PC-9 (cell line): ENCODE measurements at regions not wholly inside any gene's neighbourhood (a gene's known extent, or its start where the extent isn't known, plus 50 kb on each side); places are given as distances from the start of the nearest gene placed in this dataset.

Experiments used
- BruUV-seq: library from RNA; stranded (reverse); fragments of 400-500 nt; replicated peaks from 2 replicates; lab custom pipeline; 2021; lab: Mats Ljungman, UMichigan
- CTCF ChIA-PET: fragments of 300-600 bp; sonication (Branson Sonifier 250); formaldehyde crosslinking; loops from one replicate; lab custom pipeline; 2022; ENCODE audit warnings: antibody characterized with exemption; lab: Charles Lee
- POLR2A ChIA-PET: fragments of 300-600 bp; sonication (Branson Sonifier 250); formaldehyde crosslinking; loops from one replicate; lab custom pipeline; 2022; ENCODE audit warnings: antibody characterized with exemption; ENCODE audit not compliant: unreplicated experiment; lab: Charles Lee
- DNase-seq, 2 experiments: peaks; one replicate each; pipeline versions ENCODE4 v3.0.0 to v3.0.0-alpha.2; 2015 to 2022; ENCODE audit warnings: mixed read lengths in 1 of 2
- H2AFZ ChIP-seq: fragments of 200-600 bp; sonication (generic); 2 replicates; pipeline ENCODE4 v1.8.1; 2017; ENCODE audit warnings: antibody characterized with exemption
- H3F3A ChIP-seq: fragments of 200-600 bp; sonication (generic); 2 replicates; pipeline ENCODE4 v1.8.1; 2017; ENCODE audit warnings: antibody characterized with exemption, mild to moderate bottlenecking, low read depth; ENCODE audit not compliant: insufficient read depth
- H3K27ac ChIP-seq: fragments of 200-600 bp; sonication (generic); 2 replicates; pipeline ENCODE4 v1.6.1; 2016; ENCODE audit warnings: mixed run types
- H3K27me3 ChIP-seq: fragments of 200-600 bp; sonication (generic); 2 replicates; pipeline ENCODE4 v1.6.1; 2016; ENCODE audit warnings: low read depth, mixed run types; ENCODE audit not compliant: insufficient read depth
- H3K36me3 ChIP-seq: fragments of 200-600 bp; sonication (generic); 2 replicates; pipeline ENCODE4 v1.6.1; 2016; ENCODE audit warnings: low read depth, mixed run types
- H3K4me1 ChIP-seq: fragments of 200-600 bp; sonication (generic); replicated peaks from 2 replicates; pipeline ENCODE4 v1.6.1; 2016; ENCODE audit warnings: mixed run types; ENCODE audit not compliant: insufficient read depth
- H3K4me2 ChIP-seq: fragments of 200-600 bp; sonication (generic); 2 replicates; pipeline ENCODE4 v1.6.1; 2017; ENCODE audit warnings: mixed run types
- H3K4me3 ChIP-seq: fragments of 200-600 bp; sonication (generic); 2 replicates; pipeline ENCODE4 v1.6.1; 2016; ENCODE audit warnings: mixed run types
- H3K79me2 ChIP-seq: fragments of 200-600 bp; sonication (generic); 2 replicates; pipeline ENCODE4 v1.6.1; 2017; ENCODE audit warnings: low read depth, mixed run types
- H3K9me2 ChIP-seq: fragments of 200-600 bp; sonication (generic); 2 replicates; pipeline ENCODE4 v1.8.1; 2017; ENCODE audit warnings: mild to moderate bottlenecking; ENCODE audit not compliant: insufficient read depth
- H3K9me3 ChIP-seq: fragments of 200-600 bp; sonication (generic); 2 replicates; pipeline ENCODE4 v1.8.1; 2016; ENCODE audit warnings: low read depth; ENCODE audit not compliant: insufficient read depth
- H4K20me1 ChIP-seq: fragments of 200-600 bp; sonication (generic); 2 replicates; pipeline ENCODE4 v1.8.1; 2017; ENCODE audit not compliant: insufficient read depth
- CTCF ChIP-seq: fragments of 200-600 bp; sonication (generic); conservative IDR thresholded peaks from 2 replicates; pipeline ENCODE4 v1.6.1; 2017; ENCODE audit warnings: mixed run types, antibody characterized with exemption, mild to moderate bottlenecking, moderate library complexity
- EZH2 ChIP-seq: fragments of 200-600 bp; sonication (generic); IDR thresholded peaks from 2 replicates; pipeline ENCODE4 v1.8.0; 2017; ENCODE audit warnings: antibody characterized with exemption, low read depth
- intact Hi-C: fragments of 100-400 bp; cut with micrococcal nuclease; formaldehyde crosslinking; loops from one replicate; pipeline ENCODE4 v1.10.0; 2022; ENCODE audit not compliant: unreplicated experiment

DNA sequence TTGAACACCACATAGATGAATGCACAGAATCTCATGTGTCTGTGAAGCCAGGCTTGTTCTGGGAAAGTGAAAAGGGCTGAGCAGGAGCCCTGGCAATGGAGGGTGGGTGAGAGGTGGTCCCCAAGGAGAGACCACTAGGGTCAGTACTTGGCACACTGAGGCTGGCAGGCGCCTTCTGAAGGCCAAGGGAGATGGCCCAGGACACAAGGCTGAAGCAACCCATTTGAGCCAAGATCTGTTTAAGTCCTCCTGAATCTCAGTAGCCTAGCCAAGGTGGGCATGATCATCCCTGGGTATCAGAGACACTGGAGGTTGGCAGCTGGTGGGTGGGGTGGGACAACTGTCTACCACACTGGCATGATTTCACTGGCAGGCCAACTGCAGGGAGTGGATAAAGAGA is 1741.2 kb downstream of the TP53TG3F start:
- ChIA-PET POLR2A (no interaction called here), CTCF (no interaction called here)
- no peaks in the 10 kb centered on the region for H3K36me3 ChIP-seq
- no peaks in the 10 kb centered on the region for H4K20me1 ChIP-seq
- no peak overlapping the region for H3K4me2 ChIP-seq
- intact Hi-C loops, result no loop called here
- H3K4me1 ChIP-seq, result no peaks in the 10 kb centered on the region
- peaks cover 46% of the 10 kb centered on the region for H3K27me3 ChIP-seq
- H2AFZ ChIP-seq, result no peak overlapping the region
- no peak for TF ChIP-seq CTCF
- H3F3A ChIP-seq, result no peaks in the 10 kb centered on the region
- no TSS peak for BruUV-seq
- H3K79me2 ChIP-seq, result no peaks in the 10 kb centered on the region
- no peak overlapping the region for H3K27ac ChIP-seq
- H3K9me2 ChIP-seq, result no peaks in the 10 kb centered on the region
- H3K4me3 ChIP-seq, result no peak overlapping the region
- no peaks in the 10 kb centered on the region for H3K9me3 ChIP-seq
- no peak for DNase-seq

DNA sequence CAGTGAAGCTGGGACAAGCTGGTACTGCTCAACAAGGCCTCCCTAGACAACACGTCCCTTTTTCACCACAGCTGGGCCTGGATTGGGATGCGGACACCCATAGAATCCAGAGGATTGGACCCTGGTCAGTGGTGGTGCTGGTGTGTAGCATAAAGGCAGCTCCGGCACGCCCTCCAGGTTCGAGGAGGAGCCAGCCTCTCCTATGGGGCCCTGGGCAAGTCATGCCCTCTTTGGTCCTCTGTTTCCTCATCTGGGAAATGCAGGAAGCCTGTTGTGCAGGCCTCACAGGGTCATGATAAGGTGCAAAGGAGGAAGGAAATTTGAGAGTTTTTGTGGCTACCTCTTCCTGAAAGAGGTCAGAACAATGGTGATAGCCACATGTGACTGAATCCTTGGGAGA is 1741.7 kb downstream of the TP53TG3F start:
- ChIA-PET POLR2A (no interaction called here), CTCF (no interaction called here)
- Histone ChIP-seq H3K36me3 (no peaks in the 10 kb centered on the region), H3K79me2 (no peaks in the 10 kb centered on the region), H3K27me3 (peaks cover 41% of the 10 kb centered on the region), H3K27ac (no peak overlapping the region), H4K20me1 (no peaks in the 10 kb centered on the region), H3F3A (no peaks in the 10 kb centered on the region), H3K4me1 (no peaks in the 10 kb centered on the region), H3K4me2 (no peak overlapping the region), H3K4me3 (no peak overlapping the region), H3K9me2 (no peaks in the 10 kb centered on the region), H3K9me3 (no peaks in the 10 kb centered on the region), H2AFZ (no peak overlapping the region)
- intact Hi-C loops, result no loop called here
- DNase-seq, result no peak
- no peak for TF ChIP-seq CTCF
- TF ChIP-seq EZH2, result no peak
- BruUV-seq, result no TSS peak

DNA sequence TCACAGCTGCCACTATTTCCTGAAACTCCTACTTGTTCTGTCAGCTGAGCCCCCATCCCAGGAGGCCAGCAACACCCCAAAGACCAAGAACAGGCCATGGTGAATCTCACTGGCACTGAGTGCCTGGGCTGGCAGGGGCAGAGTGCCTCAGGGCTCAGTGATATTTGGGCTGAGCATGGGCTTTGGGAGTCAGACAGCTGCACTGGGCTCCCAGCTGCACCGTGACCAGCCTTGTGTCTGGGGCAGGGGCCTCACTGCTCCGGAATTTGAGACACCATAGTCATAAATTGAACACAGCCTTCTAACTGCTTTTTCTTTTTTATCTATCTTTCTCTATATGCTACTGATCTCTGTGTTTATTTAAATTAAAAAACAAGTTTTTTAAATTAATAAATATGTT is 1744.2 kb downstream of the TP53TG3F start:
- Histone ChIP-seq H3K4me2 (no peak overlapping the region), H3K4me1 (no peaks in the 10 kb centered on the region), H3K4me3 (no peak overlapping the region), H4K20me1 (no peaks in the 10 kb centered on the region), H3F3A (no peaks in the 10 kb centered on the region), H3K27me3 (peaks cover 16% of the 10 kb centered on the region), H3K79me2 (no peaks in the 10 kb centered on the region), H3K9me3 (no peaks in the 10 kb centered on the region), H3K36me3 (no peaks in the 10 kb centered on the region), H3K27ac (no peak overlapping the region), H2AFZ (no peak overlapping the region), H3K9me2 (no peaks in the 10 kb centered on the region)
- DNase-seq, result no peak
- CTCF ChIA-PET, result no interaction called here
- intact Hi-C loops, result no loop called here
- no TSS peak for BruUV-seq
- POLR2A ChIA-PET, result interaction anchor here (0.6 kb wide), 1 partner anchor 122 kb away, joined by 4 read pairs; no protein-coding TSS in a partner anchor
- TF ChIP-seq CTCF (no peak), EZH2 (no peak)
